ENCODE measurements at regions not wholly inside any gene's neighbourhood (a gene's known extent, or its start where the extent isn't known, plus 50 kb on each side); places are given as distances from the start of the nearest gene placed in this dataset.

GRCh38 chrX:43165343-43165920, 387.5 kb upstream of the PPP1R2C start:
- TF ChIP-seq CTCF (conservative IDR thresholded peaks at IDR 0.05; ENCODE audit: low read length) (no peak), EZH2phosphoT487 (IDR thresholded peaks at IDR 0.05; ENCODE audit: borderline replicate concordance, low read depth, low read length) (no peak)
